Neural cell (in vitro differentiated cells): ENCODE measurements at regions not wholly inside any gene's neighbourhood (a gene's known extent, or its start where the extent isn't known, plus 50 kb on each side); places are given as distances from the start of the nearest gene placed in this dataset.

Experiments
- CTCF ChIP-seq: fragments of 450-650 bp; IDR thresholded peaks from 2 replicates; pipeline ENCODE4 v1.5.1; 2014; ENCODE audit warnings: antibody characterized with exemption, mild to moderate bottlenecking, moderate library complexity; ENCODE audit not compliant: poor library complexity, severe bottlenecking
- POLR2AphosphoS5 ChIP-seq: IDR thresholded peaks from 2 replicates; pipeline ENCODE4 v1.6.1; 2012
- RAD21 ChIP-seq: fragments of 450-650 bp; conservative IDR thresholded peaks from 2 replicates; pipeline ENCODE4 v1.6.1; 2014; ENCODE audit warnings: antibody characterized with exemption, mild to moderate bottlenecking, moderate library complexity
- REST ChIP-seq: IDR thresholded peaks from 2 replicates; pipeline ENCODE4 v1.6.1; 2012; ENCODE audit warnings: borderline replicate concordance
- TAF1 ChIP-seq: IDR thresholded peaks from 2 replicates; pipeline ENCODE4 v1.6.1; 2012; ENCODE audit warnings: low read depth

GRCh38 chr2:226164512-226164911 lies 635.1 kb downstream of the IRS1 start:
- TF ChIP-seq CTCF (no peak), POLR2AphosphoS5 (peak; percentile 86), TAF1 (no peak), RAD21 (peak; percentile 22), REST (peak; percentile 77)
